IMR-90 (cell line): ENCODE measurements at regions not wholly inside any gene's neighbourhood (a gene's known extent, or its start where the extent isn't known, plus 50 kb on each side); places are given as distances from the start of the nearest gene placed in this dataset.

ENCODE experiments used
- CHD1 ChIP-seq: IDR thresholded peaks from 2 replicates; pipeline ENCODE4 v1.6.1; 2012; ENCODE audit warnings: low read depth, low read length, improper control_type of control experiment
- CTCF ChIP-seq: conservative IDR thresholded peaks from 2 replicates; pipeline ENCODE4 v1.5.1; 2012; ENCODE audit warnings: mild to moderate bottlenecking, low read depth, low read length, improper control_type of control experiment
- MXI1 ChIP-seq: IDR thresholded peaks from 2 replicates; pipeline ENCODE4 v1.6.1; 2012; ENCODE audit warnings: low read depth, mild to moderate bottlenecking, low read length, moderate library complexity, borderline replicate concordance
- POLR2A ChIP-seq: IDR thresholded peaks from 2 replicates; pipeline ENCODE4 v1.6.1; 2012; ENCODE audit warnings: mild to moderate bottlenecking, low read depth, low read length
- RAD21 ChIP-seq: IDR thresholded peaks from 2 replicates; pipeline ENCODE4 v1.6.1; 2012; ENCODE audit warnings: low read length, improper control_type of control experiment
- USF2 ChIP-seq: fragments of 150-350 bp; IDR thresholded peaks from 2 replicates; pipeline ENCODE4 v1.6.1; 2017; ENCODE audit warnings: mild to moderate bottlenecking, antibody characterized with exemption, low read length, low read depth

GRCh38 chr6:4397307-4397706 lies 261.9 kb upstream of the ECI2 start:
- no peak for TF ChIP-seq CTCF
- no peak for TF ChIP-seq MXI1
- no peak for TF ChIP-seq POLR2A
- TF ChIP-seq RAD21 = no peak
- TF ChIP-seq USF2 = no peak
- TF ChIP-seq CHD1 = no peak
